Neural cell (in vitro differentiated cells): ENCODE measurements at regions not wholly inside any gene's neighbourhood (a gene's known extent, or its start where the extent isn't known, plus 50 kb on each side); places are given as distances from the start of the nearest gene placed in this dataset.

ENCODE experiments used
- H2AFZ ChIP-seq: fragments of 200-600, 300-800 bp; sonication (generic), shearing (Covaris generic); 2 replicates; pipeline ENCODE4 v1.6.0; 2014; ENCODE audit warnings: low read depth, mild to moderate bottlenecking, antibody characterized with exemption, low read length, moderate library complexity
- H3F3A ChIP-seq: fragments of 200-600 bp; shearing (Covaris generic); 2 replicates; pipeline ENCODE4 v1.6.1; 2016; ENCODE audit warnings: mild to moderate bottlenecking, moderate library complexity, mixed read lengths, antibody characterized with exemption, low read length; ENCODE audit not compliant: insufficient read depth, poor library complexity, severe bottlenecking
- H3K27ac ChIP-seq: fragments of 200-600, 300-800 bp; sonication (generic), shearing (Covaris generic); 2 replicates; pipeline ENCODE4 v1.5.1; 2014; ENCODE audit warnings: mild to moderate bottlenecking, low read length, moderate library complexity
- H3K27me3 ChIP-seq: fragments of 300-800, 200-600 bp; sonication (generic), shearing (Covaris generic); 2 replicates; pipeline ENCODE4 v1.6.0; 2014; ENCODE audit warnings: mild to moderate bottlenecking, low read depth, low read length, moderate library complexity; ENCODE audit not compliant: insufficient read depth
- H3K36me3 ChIP-seq: fragments of 300-800, 200-600 bp; sonication (generic), shearing (Covaris generic); 2 replicates; pipeline ENCODE4 v1.5.1; 2014; ENCODE audit warnings: mild to moderate bottlenecking, antibody characterized with exemption, low read length, moderate library complexity; ENCODE audit not compliant: insufficient read depth
- H3K4me2 ChIP-seq: fragments of 300-800, 200-600 bp; sonication (generic), shearing (Covaris generic); 2 replicates; pipeline ENCODE4 v1.6.0; 2014; ENCODE audit warnings: mild to moderate bottlenecking, low read length
- H3K4me3 ChIP-seq: fragments of 300-800, 200-600 bp; sonication (generic), shearing (Covaris generic); 2 replicates; pipeline ENCODE4 v1.5.1; 2014; ENCODE audit warnings: mild to moderate bottlenecking, low read length, moderate library complexity
- H3K79me2 ChIP-seq: fragments of 200-600 bp; shearing (Covaris generic); replicated peaks from 2 replicates; pipeline ENCODE4 v1.6.0; 2014; ENCODE audit warnings: mild to moderate bottlenecking, low read length, moderate library complexity; ENCODE audit not compliant: insufficient read depth
- H3K9ac ChIP-seq: fragments of 300-800, 200-600 bp; sonication (generic), shearing (Covaris generic); 2 replicates; pipeline ENCODE4 v1.6.1; 2016; ENCODE audit warnings: mild to moderate bottlenecking, low read length, mixed read lengths
- H3K9me2 ChIP-seq: fragments of 200-600 bp; shearing (Covaris generic); 2 replicates; pipeline ENCODE4 v1.6.1; 2016; ENCODE audit warnings: mild to moderate bottlenecking, low read length, mixed read lengths; ENCODE audit not compliant: insufficient read depth
- H3K9me3 ChIP-seq: fragments of 200-600, 300-800 bp; sonication (generic), shearing (Covaris generic); 2 replicates; pipeline ENCODE4 v1.6.1; 2016; ENCODE audit warnings: mild to moderate bottlenecking, mixed run types, low read length, moderate library complexity, mixed read lengths
- H4K20me1 ChIP-seq: fragments of 200-600 bp; shearing (Covaris generic); 2 replicates; pipeline ENCODE4 v1.6.1; 2016; ENCODE audit warnings: mild to moderate bottlenecking, mixed run types; ENCODE audit not compliant: insufficient read depth
- CTCF ChIP-seq: fragments of 450-650 bp; IDR thresholded peaks from 2 replicates; pipeline ENCODE4 v1.5.1; 2014; ENCODE audit warnings: antibody characterized with exemption, mild to moderate bottlenecking, moderate library complexity; ENCODE audit not compliant: poor library complexity, severe bottlenecking
- EZH2 ChIP-seq: fragments of 200-600, 300-800 bp; shearing (Covaris generic), sonication (generic); IDR thresholded peaks from 2 replicates; pipeline ENCODE4 v1.6.1; 2014; ENCODE audit warnings: antibody characterized with exemption, low read length, borderline replicate concordance, mild to moderate bottlenecking; ENCODE audit not compliant: insufficient read depth, poor library complexity, severe bottlenecking
- MXI1 ChIP-seq: fragments of 450-650 bp; conservative IDR thresholded peaks from 2 replicates; pipeline ENCODE4 v1.6.1; 2014; ENCODE audit warnings: antibody characterized with exemption, mild to moderate bottlenecking; ENCODE audit not compliant: poor library complexity, severe bottlenecking
- POLR2AphosphoS5 ChIP-seq: IDR thresholded peaks from 2 replicates; pipeline ENCODE4 v1.6.1; 2012
- RAD21 ChIP-seq: fragments of 450-650 bp; conservative IDR thresholded peaks from 2 replicates; pipeline ENCODE4 v1.6.1; 2014; ENCODE audit warnings: antibody characterized with exemption, mild to moderate bottlenecking, moderate library complexity
- SMC3 ChIP-seq: fragments of 450-650 bp; conservative IDR thresholded peaks from 2 replicates; pipeline ENCODE4 v1.6.1; 2014; ENCODE audit warnings: antibody characterized with exemption, mild to moderate bottlenecking, moderate library complexity; ENCODE audit not compliant: poor library complexity
- TAF1 ChIP-seq: IDR thresholded peaks from 2 replicates; pipeline ENCODE4 v1.6.1; 2012; ENCODE audit warnings: low read depth
- TF ChIP-seq, protein P1 (sequence below): IDR thresholded peaks from 2 replicates; pipeline ENCODE4 v1.6.1; 2012; ENCODE audit warnings: borderline replicate concordance

DNA sequence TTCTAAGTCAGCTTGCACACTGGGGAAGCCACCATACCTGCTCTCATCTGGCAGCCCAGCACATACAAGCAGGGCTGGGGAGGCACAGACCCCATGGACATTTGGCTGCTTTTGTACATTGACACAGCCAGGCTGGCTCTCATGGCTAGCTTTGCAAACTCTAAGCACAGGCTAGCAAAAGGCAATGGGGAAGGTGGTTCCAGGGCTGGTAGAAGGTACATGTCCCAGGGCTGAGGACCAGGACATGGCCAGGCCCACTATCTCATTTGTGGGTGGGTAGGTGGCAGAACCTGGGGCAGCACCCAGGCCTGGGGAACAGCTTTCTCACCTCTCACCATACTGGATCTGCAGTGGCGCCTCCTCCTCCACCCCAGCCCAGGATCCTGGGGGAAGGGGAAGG is 90.9 kb downstream of the HS1BP3 start:
- Histone ChIP-seq H3K9ac (no peak overlapping the region), H3K27me3 (no peaks in the 10 kb centered on the region), H3K9me2 (no peaks in the 10 kb centered on the region), H3K9me3 (no peaks in the 10 kb centered on the region), H4K20me1 (no peaks in the 10 kb centered on the region), H3K27ac (no peak overlapping the region), H3F3A (no peaks in the 10 kb centered on the region), H2AFZ (no peak overlapping the region), H3K36me3 (no peaks in the 10 kb centered on the region), H3K4me3 (no peak overlapping the region), H3K4me2 (no peak overlapping the region), H3K79me2 (no peaks in the 10 kb centered on the region)
- TF ChIP-seq SMC3 (no peak), CTCF (no peak), POLR2AphosphoS5 (no peak), TAF1 (no peak), MXI1 (no peak), RAD21 (no peak)
- TF ChIP-seq, protein P1, sequence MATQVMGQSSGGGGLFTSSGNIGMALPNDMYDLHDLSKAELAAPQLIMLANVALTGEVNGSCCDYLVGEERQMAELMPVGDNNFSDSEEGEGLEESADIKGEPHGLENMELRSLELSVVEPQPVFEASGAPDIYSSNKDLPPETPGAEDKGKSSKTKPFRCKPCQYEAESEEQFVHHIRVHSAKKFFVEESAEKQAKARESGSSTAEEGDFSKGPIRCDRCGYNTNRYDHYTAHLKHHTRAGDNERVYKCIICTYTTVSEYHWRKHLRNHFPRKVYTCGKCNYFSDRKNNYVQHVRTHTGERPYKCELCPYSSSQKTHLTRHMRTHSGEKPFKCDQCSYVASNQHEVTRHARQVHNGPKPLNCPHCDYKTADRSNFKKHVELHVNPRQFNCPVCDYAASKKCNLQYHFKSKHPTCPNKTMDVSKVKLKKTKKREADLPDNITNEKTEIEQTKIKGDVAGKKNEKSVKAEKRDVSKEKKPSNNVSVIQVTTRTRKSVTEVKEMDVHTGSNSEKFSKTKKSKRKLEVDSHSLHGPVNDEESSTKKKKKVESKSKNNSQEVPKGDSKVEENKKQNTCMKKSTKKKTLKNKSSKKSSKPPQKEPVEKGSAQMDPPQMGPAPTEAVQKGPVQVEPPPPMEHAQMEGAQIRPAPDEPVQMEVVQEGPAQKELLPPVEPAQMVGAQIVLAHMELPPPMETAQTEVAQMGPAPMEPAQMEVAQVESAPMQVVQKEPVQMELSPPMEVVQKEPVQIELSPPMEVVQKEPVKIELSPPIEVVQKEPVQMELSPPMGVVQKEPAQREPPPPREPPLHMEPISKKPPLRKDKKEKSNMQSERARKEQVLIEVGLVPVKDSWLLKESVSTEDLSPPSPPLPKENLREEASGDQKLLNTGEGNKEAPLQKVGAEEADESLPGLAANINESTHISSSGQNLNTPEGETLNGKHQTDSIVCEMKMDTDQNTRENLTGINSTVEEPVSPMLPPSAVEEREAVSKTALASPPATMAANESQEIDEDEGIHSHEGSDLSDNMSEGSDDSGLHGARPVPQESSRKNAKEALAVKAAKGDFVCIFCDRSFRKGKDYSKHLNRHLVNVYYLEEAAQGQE: no peak

DNA sequence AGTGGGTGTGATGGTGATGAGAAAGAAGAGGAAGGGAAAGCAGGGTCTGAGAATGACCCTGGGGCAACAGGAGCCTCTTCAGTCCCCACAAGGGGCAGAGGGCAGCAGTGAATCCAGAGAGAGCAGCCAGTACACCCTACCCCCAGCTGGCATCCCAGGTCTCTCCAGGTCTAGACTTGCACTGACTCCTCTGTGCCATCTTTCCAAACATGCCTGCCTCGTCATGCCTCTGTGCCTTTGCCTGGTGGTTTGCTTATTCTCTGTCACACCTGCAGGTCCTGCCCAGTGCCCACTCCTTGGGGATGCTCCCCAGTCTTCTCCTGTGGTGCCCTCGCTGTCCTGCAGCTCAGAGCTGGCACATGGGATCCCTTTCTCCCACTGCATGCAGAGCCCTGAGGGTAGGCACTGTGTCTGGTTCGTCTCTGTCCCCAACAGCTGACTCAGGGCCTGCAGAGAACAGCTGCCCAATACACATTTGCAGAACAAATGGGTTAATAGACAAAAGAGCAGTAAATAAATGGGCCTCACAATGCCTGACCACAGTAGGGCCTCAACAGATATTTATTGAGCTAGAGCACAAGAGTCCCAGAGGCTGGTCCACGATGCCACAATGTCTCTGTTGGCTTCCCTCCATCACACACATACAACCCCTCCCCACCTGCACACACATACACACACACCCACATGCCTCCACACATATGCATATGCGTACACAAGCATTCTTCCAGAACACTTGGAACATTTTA is 89.8 kb downstream of the HS1BP3 start:
- no peak overlapping the region for H3K27ac ChIP-seq
- H3K9me2 ChIP-seq: no peaks in the 10 kb centered on the region
- no peak overlapping the region for H3K4me2 ChIP-seq
- H3K9me3 ChIP-seq: no peaks in the 10 kb centered on the region
- TF ChIP-seq SMC3 (no peak), EZH2 (no peak)
- no peaks in the 10 kb centered on the region for H3F3A ChIP-seq
- no peaks in the 10 kb centered on the region for H3K79me2 ChIP-seq
- no peak overlapping the region for H3K9ac ChIP-seq
- H3K36me3 ChIP-seq: no peaks in the 10 kb centered on the region
- H2AFZ ChIP-seq: no peak overlapping the region
- no peaks in the 10 kb centered on the region for H4K20me1 ChIP-seq
- no peak overlapping the region for H3K4me3 ChIP-seq
- no peaks in the 10 kb centered on the region for H3K27me3 ChIP-seq
